ENCODE measurements at regions not wholly inside any gene's neighbourhood (a gene's known extent, or its start where the extent isn't known, plus 50 kb on each side); places are given as distances from the start of the nearest gene placed in this dataset.

- no peak overlapping the region for H2BK15ac ChIP-seq (ENCODE audit: low read length)
- H3K36me3 ChIP-seq (ENCODE audit: control insufficient read depth in 2 of 4, insufficient read depth in 4 of 4, low read length in 3 of 4) = no peaks in the 10 kb centered on the region
- H3K14ac ChIP-seq (ENCODE audit: insufficient read length) = no peak overlapping the region
- H2BK120ac ChIP-seq (replicated peaks; ENCODE audit: low read depth, low read length) = no peak overlapping the region
- no peaks in the 10 kb centered on the region for H3K9me3 ChIP-seq (ENCODE audit: insufficient read depth in 2 of 2, low read depth in 1 of 2, low read length in 1 of 2)
- no peak overlapping the region for H2BK12ac ChIP-seq (ENCODE audit: low read depth, low read length)
- H3K9ac ChIP-seq (replicated peaks in 1 of 4; ENCODE audit: extremely low read depth in 1 of 4, low read depth in 3 of 4, low read length in 3 of 4) = no peak overlapping the region
- 93% methylated on average over 4 of the region's 4 CpGs; no CpG with 5 or more reads in 1 of the 2 experiments for WGBS, 2 experiments (ENCODE audit: extremely low coverage in 1 of 2, insufficient coverage in 1 of 2, insufficient read length in 1 of 2, insufficient replicate concordance in 2 of 2, low coverage in 1 of 2, low lambda C conversion rate in 2 of 2, missing lambda C conversion rate in 1 of 2)
- H3K4me3 ChIP-seq (ENCODE audit: extremely low read depth in 1 of 4, insufficient read depth in 2 of 4, low read depth in 3 of 4, low read length in 4 of 4) = no peak overlapping the region
- no peak overlapping the region for H3K27ac ChIP-seq (ENCODE audit: low read depth, low read length)
- FAIRE-seq (no peak), DNase-seq (ENCODE audit: low read depth in 1 of 2, low spot score in 2 of 2) (no peak)
- no peak overlapping the region for H2AFZ ChIP-seq (ENCODE audit: low read length)
- TF ChIP-seq RBBP5 (IDR thresholded peaks at IDR 0.05; ENCODE audit: borderline replicate concordance, low read depth, low read length) (no peak), SIN3A (conservative IDR thresholded peaks at IDR 0.05 in 1 of 2, IDR thresholded peaks at IDR 0.05 in 1 of 2; ENCODE audit: low read depth in 1 of 2, low read length in 2 of 2) (no peak), SUZ12 (IDR thresholded peaks at IDR 0.05; ENCODE audit: low read length) (no peak), GTF2F1 (IDR thresholded peaks at IDR 0.05; ENCODE audit: borderline replicate concordance, low read depth, low read length) (no peak), MAFK (IDR thresholded peaks at IDR 0.05; ENCODE audit: low read depth, low read length) (no peak), CTBP2 (IDR thresholded peaks at IDR 0.05; ENCODE audit: borderline replicate concordance, insufficient read depth, insufficient read length, low read length) (no peak), SP4 (IDR thresholded peaks at IDR 0.05; ENCODE audit: low read length) (no peak), SP1 (IDR thresholded peaks at IDR 0.05; ENCODE audit: low read depth, low read length) (no peak), HDAC2 (IDR thresholded peaks at IDR 0.05; ENCODE audit: borderline replicate concordance in 1 of 2, low read depth in 2 of 2, low read length in 2 of 2) (no peak), BRCA1 (IDR thresholded peaks at IDR 0.05; ENCODE audit: low read depth, low read length) (no peak), CHD1 (IDR thresholded peaks at IDR 0.05; ENCODE audit: low read depth, low read length) (no peak)
- no peak overlapping the region for H3K56ac ChIP-seq (replicated peaks; ENCODE audit: insufficient read length, low read depth, low read length)
- no peak overlapping the region for H2AK5ac ChIP-seq (ENCODE audit: low read depth, low read length)
- H3K4me1 ChIP-seq (replicated peaks in 1 of 4; ENCODE audit: control insufficient read depth in 3 of 4, insufficient read depth in 4 of 4, low read length in 3 of 4) = no peaks in the 10 kb centered on the region
- H3K79me1 ChIP-seq (ENCODE audit: low read depth, low read length) = no peaks in the 10 kb centered on the region
- no peaks in the 10 kb centered on the region for H3K79me2 ChIP-seq (ENCODE audit: control insufficient read depth in 1 of 2, insufficient read depth in 2 of 2, low read length in 2 of 2)
- no peak overlapping the region for H3K23ac ChIP-seq (ENCODE audit: insufficient read length)
- H2BK5ac ChIP-seq (ENCODE audit: low read depth, low read length) = no peak overlapping the region
- POLR2A ChIA-PET (ENCODE audit: partially characterized antibody) = no interaction called here
- no peak overlapping the region for H3K18ac ChIP-seq (ENCODE audit: extremely low read depth, low read length)
- no peaks in the 10 kb centered on the region for H3K27me3 ChIP-seq (replicated peaks in 1 of 4; ENCODE audit: control insufficient read depth in 3 of 4, extremely low read depth in 1 of 4, insufficient read depth in 3 of 4, low read length in 3 of 4)
- H3K4me2 ChIP-seq (ENCODE audit: insufficient read depth in 1 of 2, low read depth in 2 of 2, low read length in 2 of 2) = no peak overlapping the region
- H4K5ac ChIP-seq (ENCODE audit: insufficient read length, low read depth, low read length) = no peak overlapping the region
- no peaks in the 10 kb centered on the region for H3K23me2 ChIP-seq (ENCODE audit: low read depth, low read length)
- CTCF ChIA-PET (ENCODE audit: partially characterized antibody) = interaction anchor here (0.7 kb wide), 1 partner anchor 15 kb away, joined by 3 read pairs; no protein-coding TSS in a partner anchor
- no peak overlapping the region for H4K8ac ChIP-seq (ENCODE audit: extremely low read depth, insufficient read depth, low read length)
- no peak overlapping the region for H3K4ac ChIP-seq (replicated peaks; ENCODE audit: insufficient read length, low read depth, low read length)
- no peak overlapping the region for H2BK20ac ChIP-seq (ENCODE audit: low read length)
- no peak overlapping the region for H4K91ac ChIP-seq (replicated peaks; ENCODE audit: insufficient read length, low read length)
- no peaks in the 10 kb centered on the region for H4K20me1 ChIP-seq (replicated peaks in 1 of 2; ENCODE audit: control insufficient read depth in 1 of 2, insufficient read depth in 2 of 2, low read length in 2 of 2)
Observed at GRCh38 chr4:32191961-32192360, 1471.8 kb downstream of the PCDH7 start.
